HL-60 (cell line): ENCODE measurements at regions not wholly inside any gene's neighbourhood (a gene's known extent, or its start where the extent isn't known, plus 50 kb on each side); places are given as distances from the start of the nearest gene placed in this dataset.

Experiments
- CTCF ChIP-seq: IDR thresholded peaks from one replicate; pipeline ENCODE4 v1.5.1; 2011; ENCODE audit warnings: low read length, control low read depth, inconsistent platforms; ENCODE audit not compliant: insufficient read depth
- GABPA ChIP-seq: IDR thresholded peaks from 2 replicates; pipeline ENCODE4 v1.6.1; 2012; ENCODE audit warnings: low read depth
- POLR2AphosphoS5 ChIP-seq: IDR thresholded peaks from 2 replicates; pipeline ENCODE4 v1.6.1; 2012; ENCODE audit warnings: low read depth
- REST ChIP-seq: IDR thresholded peaks from 2 replicates; pipeline ENCODE4 v1.6.1; 2012; ENCODE audit warnings: low read depth; ENCODE audit not compliant: insufficient replicate concordance

- TF ChIP-seq REST (no peak), CTCF (no peak), POLR2AphosphoS5 (no peak), GABPA (no peak)
Observed at GRCh38 chr20:21017528-21018085, 88.6 kb downstream of the LINC00237 start.
